H1 (cell line): ENCODE measurements at regions not wholly inside any gene's neighbourhood (a gene's known extent, or its start where the extent isn't known, plus 50 kb on each side); places are given as distances from the start of the nearest gene placed in this dataset.

Experiments
- CTCF ChIA-PET: fragments of 300-600 bp; sonication (Branson Sonifier 250); formaldehyde crosslinking; loops from one replicate; lab custom pipeline; 2021; ENCODE audit not compliant: partially characterized antibody; lab: Charles Lee
- POLR2A ChIA-PET: fragments of 300-600 bp; sonication (Branson Sonifier 250); formaldehyde crosslinking; loops from one replicate; lab custom pipeline; 2021; ENCODE audit warnings: inconsistent platforms; ENCODE audit not compliant: partially characterized antibody; lab: Charles Lee
- DNase-seq, 2 experiments: peaks; one replicate each; pipeline versions ENCODE4 v3.0.0 to v3.0.0-alpha.2; 2010 to 2022; ENCODE audit warnings: low spot score in 2 of 2, low read depth in 1 of 2, mixed read lengths in 1 of 2
- FAIRE-seq: peaks from 2 replicates; lab custom pipeline; 2011; peaks lifted over from hg19 to GRCh38; lab: Jason Lieb, UNC
- H2AFZ ChIP-seq: 2 replicates; pipeline ENCODE4 v1.8.1; 2012; ENCODE audit warnings: low read length, inconsistent platforms
- H2AK5ac ChIP-seq: 2 replicates; pipeline ENCODE4 v1.6.1; 2013; ENCODE audit warnings: low read depth, low read length
- H2BK120ac ChIP-seq: replicated peaks from 2 replicates; pipeline ENCODE3; 2013; ENCODE audit warnings: low read depth, low read length, inconsistent platforms
- H2BK12ac ChIP-seq: 2 replicates; pipeline ENCODE4 v1.6.1; 2013; ENCODE audit warnings: low read depth, low read length
- H2BK15ac ChIP-seq: 2 replicates; pipeline ENCODE4 v1.6.1; 2013; ENCODE audit warnings: low read length
- H2BK20ac ChIP-seq: 2 replicates; pipeline ENCODE4 v1.6.1; 2013; ENCODE audit warnings: low read length
- H2BK5ac ChIP-seq: 2 replicates; pipeline ENCODE4 v1.6.1; 2013; ENCODE audit warnings: low read depth, low read length
- H3K14ac ChIP-seq: 2 replicates; pipeline ENCODE4 v1.6.1; 2013; ENCODE audit warnings: inconsistent platforms; ENCODE audit not compliant: insufficient read length
- H3K18ac ChIP-seq: 2 replicates; pipeline ENCODE4 v1.6.1; 2013; ENCODE audit warnings: low read length; ENCODE audit errors: extremely low read depth
- H3K23ac ChIP-seq: 2 replicates; pipeline ENCODE4 v1.6.1; 2013; ENCODE audit warnings: inconsistent platforms; ENCODE audit not compliant: insufficient read length
- H3K23me2 ChIP-seq: 2 replicates; pipeline ENCODE4 v1.6.1; 2013; ENCODE audit warnings: low read depth, low read length
- H3K27ac ChIP-seq: 2 replicates; pipeline ENCODE4 v1.6.1; 2011; ENCODE audit warnings: low read depth, low read length, inconsistent platforms
- H3K27me3 ChIP-seq, 4 experiments: replicated peaks in 1 of 4; 1 replicate in 1 of 4; 2 replicates in 3 of 4; pipeline versions ENCODE4 v1.6.1 to v1.8.1; 2011 to 2013; ENCODE audit warnings: low read length in 3 of 4, mild to moderate bottlenecking in 3 of 4, inconsistent platforms in 2 of 4, mixed read lengths in 2 of 4, moderate library complexity in 1 of 4; ENCODE audit not compliant: control insufficient read depth in 3 of 4, insufficient read depth in 3 of 4; ENCODE audit errors: extremely low read depth in 1 of 4
- H3K36me3 ChIP-seq, 4 experiments: 2 replicates each; pipeline versions ENCODE4 v1.6.1 to v1.8.1; 2011 to 2013; ENCODE audit warnings: mild to moderate bottlenecking in 4 of 4, low read length in 3 of 4, moderate library complexity in 2 of 4, control low read depth in 1 of 4, inconsistent platforms in 1 of 4; ENCODE audit not compliant: insufficient read depth in 4 of 4, control insufficient read depth in 2 of 4
- H3K4ac ChIP-seq: replicated peaks from 2 replicates; pipeline ENCODE3; 2013; ENCODE audit warnings: low read length, low read depth, mixed read lengths, inconsistent platforms; ENCODE audit not compliant: insufficient read length
- H3K4me1 ChIP-seq, 4 experiments: replicated peaks in 1 of 4; 1 replicate in 1 of 4; 2 replicates in 3 of 4; pipeline versions ENCODE4 v1.6.1 to v1.8.1; 2011 to 2013; ENCODE audit warnings: low read length in 3 of 4, inconsistent platforms in 2 of 4, mixed read lengths in 1 of 4; ENCODE audit not compliant: insufficient read depth in 4 of 4, control insufficient read depth in 3 of 4
- H3K4me2 ChIP-seq, 2 experiments: 2 replicates each; pipeline versions ENCODE4 v1.6.1 to v1.8.1; 2011 to 2013; ENCODE audit warnings: low read depth in 2 of 2, low read length in 2 of 2, control low read depth in 1 of 2, inconsistent platforms in 1 of 2, mild to moderate bottlenecking in 1 of 2; ENCODE audit not compliant: insufficient read depth in 1 of 2
- H3K4me3 ChIP-seq, 4 experiments: fragments of 200-600, 300-600 bp in 1 of 4; sonication (generic), shearing (Covaris generic), sonication (Bioruptor Twin) in 1 of 4; 2 replicates each; pipeline versions ENCODE4 v1.5.1 to v1.8.1; 2011 to 2016; ENCODE audit warnings: low read length in 4 of 4, low read depth in 3 of 4, control low read depth in 2 of 4, inconsistent platforms in 2 of 4, mild to moderate bottlenecking in 2 of 4, mixed read lengths in 1 of 4, moderate library complexity in 1 of 4; ENCODE audit not compliant: insufficient read depth in 2 of 4; ENCODE audit errors: extremely low read depth in 1 of 4
- H3K56ac ChIP-seq: replicated peaks from 2 replicates; pipeline ENCODE3; 2013; ENCODE audit warnings: low read depth, mild to moderate bottlenecking, mixed read lengths, low read length, inconsistent platforms; ENCODE audit not compliant: insufficient read length
- H3K79me1 ChIP-seq: 2 replicates; pipeline ENCODE4 v1.6.1; 2013; ENCODE audit warnings: low read depth, low read length, control low read depth
- H3K79me2 ChIP-seq, 2 experiments: 2 replicates each; pipeline versions ENCODE4 v1.6.1 to v1.8.1; 2012 to 2013; ENCODE audit warnings: low read length in 2 of 2, mild to moderate bottlenecking in 2 of 2, inconsistent platforms in 1 of 2; ENCODE audit not compliant: insufficient read depth in 2 of 2, control insufficient read depth in 1 of 2
- H3K9ac ChIP-seq, 4 experiments: replicated peaks in 1 of 4; 1 replicate in 1 of 4; 2 replicates in 3 of 4; pipeline versions ENCODE4 v1.6.1 to v1.8.1; 2011 to 2013; ENCODE audit warnings: low read depth in 3 of 4, low read length in 3 of 4, control low read depth in 2 of 4, mild to moderate bottlenecking in 2 of 4, moderate library complexity in 2 of 4, inconsistent platforms in 1 of 4; ENCODE audit errors: extremely low read depth in 1 of 4
- H3K9me3 ChIP-seq, 2 experiments: 2 replicates each; pipeline versions ENCODE4 v1.6.1 to v1.8.1; 2012 to 2013; ENCODE audit warnings: mild to moderate bottlenecking in 2 of 2, moderate library complexity in 2 of 2, control low read depth in 1 of 2, inconsistent platforms in 1 of 2, low read depth in 1 of 2, low read length in 1 of 2, mixed read lengths in 1 of 2; ENCODE audit not compliant: insufficient read depth in 2 of 2
- H4K20me1 ChIP-seq, 2 experiments: replicated peaks in 1 of 2; 2 replicates each; pipeline versions ENCODE3 to v1.8.1; 2011 to 2013; ENCODE audit warnings: inconsistent platforms in 2 of 2, low read length in 2 of 2, mild to moderate bottlenecking in 1 of 2; ENCODE audit not compliant: insufficient read depth in 2 of 2, control insufficient read depth in 1 of 2
- H4K5ac ChIP-seq: 2 replicates; pipeline ENCODE4 v1.6.1; 2013; ENCODE audit warnings: low read length, low read depth, mixed read lengths, inconsistent platforms; ENCODE audit not compliant: insufficient read length
- H4K8ac ChIP-seq: 2 replicates; pipeline ENCODE4 v1.8.0; 2013; ENCODE audit warnings: mild to moderate bottlenecking, moderate library complexity, low read length, inconsistent platforms; ENCODE audit not compliant: insufficient read depth; ENCODE audit errors: extremely low read depth
- H4K91ac ChIP-seq: replicated peaks from 2 replicates; pipeline ENCODE3; 2013; ENCODE audit warnings: low read length, mixed read lengths, inconsistent platforms; ENCODE audit not compliant: insufficient read length
- ATF2 ChIP-seq: IDR thresholded peaks from 2 replicates; pipeline ENCODE4 v1.6.1; 2012; ENCODE audit warnings: low read length, inconsistent platforms
- CBX8 ChIP-seq: fragments of 300-800, 300-1000 bp; sonication (generic); IDR thresholded peaks from 2 replicates; pipeline ENCODE4 v1.7.1; 2016; ENCODE audit warnings: low read depth, low read length, borderline replicate concordance
- E2F6 ChIP-seq: IDR thresholded peaks from 2 replicates; pipeline ENCODE4 v1.6.1; 2012; ENCODE audit warnings: inconsistent platforms
- EZH2 ChIP-seq: fragments of 200-600 bp; sonication (generic); IDR thresholded peaks from 2 replicates; pipeline ENCODE4 v1.7.1; 2012; ENCODE audit warnings: low read depth, mild to moderate bottlenecking, moderate library complexity, low read length, inconsistent platforms; ENCODE audit not compliant: severe bottlenecking
- GTF2F1 ChIP-seq: IDR thresholded peaks from 2 replicates; pipeline ENCODE4 v1.6.1; 2012; ENCODE audit warnings: low read depth, low read length, improper control_type of control experiment, borderline replicate concordance
- RAD21 ChIP-seq, 2 experiments: IDR thresholded peaks in 1 of 2; conservative IDR thresholded peaks in 1 of 2; 2 replicates each; pipeline ENCODE4 v1.6.1; 2011; ENCODE audit warnings: low read depth in 2 of 2, low read length in 2 of 2, improper control_type of control experiment in 1 of 2, inconsistent platforms in 1 of 2, mild to moderate bottlenecking in 1 of 2, moderate library complexity in 1 of 2
- RXRA ChIP-seq: IDR thresholded peaks from 2 replicates; pipeline ENCODE4 v1.6.1; 2011; ENCODE audit warnings: low read depth, mild to moderate bottlenecking, low read length, moderate library complexity; ENCODE audit not compliant: insufficient read depth
- SIRT6 ChIP-seq: IDR thresholded peaks from one replicate; pipeline ENCODE4 v1.7.1; 2012; ENCODE audit warnings: low read length, inconsistent platforms
- SP2 ChIP-seq: IDR thresholded peaks from 2 replicates; pipeline ENCODE4 v1.6.1; 2012; ENCODE audit warnings: mild to moderate bottlenecking, low read length, inconsistent platforms
- TAF1 ChIP-seq: IDR thresholded peaks from 2 replicates; pipeline ENCODE4 v1.6.1; 2011; ENCODE audit warnings: mild to moderate bottlenecking, low read depth, low read length
- USF2 ChIP-seq: IDR thresholded peaks from 2 replicates; pipeline ENCODE4 v1.6.1; 2011; ENCODE audit warnings: low read length, improper control_type of control experiment
- WGBS, 2 experiments: shearing (Covaris generic) in 1 of 2; methylation state at CpG; one replicate each; pipeline versions ENCODE4 v1.1.6 to v1.1.7; 2013 to 2015; ENCODE audit warnings: low lambda C conversion rate in 2 of 2, mixed read lengths in 2 of 2, inconsistent platforms in 1 of 2, low coverage in 1 of 2, missing lambda C conversion rate in 1 of 2; ENCODE audit not compliant: insufficient replicate concordance in 2 of 2, insufficient coverage in 1 of 2, insufficient read length in 1 of 2; ENCODE audit errors: extremely low coverage in 1 of 2, missing lambda C conversion rate in 1 of 2; 5-methylcytosine and 5-hydroxymethylcytosine counted together

- no peaks in the 10 kb centered on the region for H3K27me3 ChIP-seq
- no peak overlapping the region for H2BK120ac ChIP-seq
- ChIA-PET CTCF (interaction anchor here (1.8 to 2.2 kb wide), 2 partner anchors 94 to 233 kb away, joined by 5 to 7 read pairs; no protein-coding TSS in a partner anchor), POLR2A (no interaction called here)
- H4K91ac ChIP-seq: no peak overlapping the region
- H3K79me1 ChIP-seq: no peaks in the 10 kb centered on the region
- H3K9ac ChIP-seq: no peak overlapping the region
- 0 out of 2 replicates have a peak overlapping the region, but pooled peaks have one; percentile 13 for H2BK20ac ChIP-seq
- H3K79me2 ChIP-seq: no peaks in the 10 kb centered on the region
- H2AK5ac ChIP-seq: no peak overlapping the region
- H3K4me1 ChIP-seq: no peaks in the 10 kb centered on the region
- no peak overlapping the region for H2BK15ac ChIP-seq
- DNase-seq (no peak), FAIRE-seq (no peak)
- no peaks in the 10 kb centered on the region for H3K36me3 ChIP-seq
- no peak overlapping the region for H4K8ac ChIP-seq
- 59% methylated on average over 2 of the region's 2 CpGs; no CpG with 5 or more reads in 1 of the 2 experiments for WGBS, 2 experiments
- no peak overlapping the region; a peak in 1 of 4 replicates for H3K4me2 ChIP-seq
- no peak overlapping the region for H2BK12ac ChIP-seq
- no peak overlapping the region for H3K56ac ChIP-seq
- no peaks in the 10 kb centered on the region for H3K9me3 ChIP-seq
- H3K23ac ChIP-seq: no peak overlapping the region
- TF ChIP-seq RAD21 (IDR thresholded peaks at IDR 0.05 in 1 of 2, conservative IDR thresholded peaks at IDR 0.05 in 1 of 2; ENCODE audit: low read depth in 2 of 2, low read length in 2 of 2) (no peak), ATF2 (no peak), SP2 (no peak), SIRT6 (no peak), E2F6 (no peak), CBX8 (no peak), TAF1 (no peak), GTF2F1 (no peak), USF2 (no peak), EZH2 (no peak), RXRA (no peak)
- H3K4ac ChIP-seq: no peak overlapping the region
- no peak overlapping the region for H3K18ac ChIP-seq
- no peak overlapping the region for H3K27ac ChIP-seq
- no peak overlapping the region for H4K5ac ChIP-seq
- no peak overlapping the region for H2BK5ac ChIP-seq
- no peaks in the 10 kb centered on the region for H4K20me1 ChIP-seq
- no peak overlapping the region for H3K4me3 ChIP-seq
- H2AFZ ChIP-seq: peak overlapping the region; percentile 29; the same call in 1 of the 2 replicates
- no peaks in the 10 kb centered on the region for H3K23me2 ChIP-seq
- H3K14ac ChIP-seq: no peak overlapping the region
Observed at GRCh38 chr4:25535278-25535677, 120.4 kb upstream of the SLC34A2 start.
